Gastrocnemius medialis (tissue), 4 donors: ENCODE measurements at regions not wholly inside any gene's neighbourhood (a gene's known extent, or its start where the extent isn't known, plus 50 kb on each side); places are given as distances from the start of the nearest gene placed in this dataset.

Experiments
- POLR2A ChIP-seq, 2 donors: fragments of 450-650 bp; IDR thresholded peaks; one replicate each; pipeline ENCODE4 v1.6.1; 2017; ENCODE audit warnings: antibody characterized with exemption in 2 of 2, mild to moderate bottlenecking in 2 of 2, moderate library complexity in 2 of 2
- TF ChIP-seq, protein P1 (sequence below), 5 experiments: fragments of 450-650 bp in 3 of 5; fragments of 200-600 bp in 2 of 5; sonication (generic) in 2 of 5; IDR thresholded peaks in 4 of 5; conservative IDR thresholded peaks in 1 of 5; 1 replicate in 4 of 5; 2 replicates in 1 of 5; pipeline ENCODE4 v1.5.1; 2016 to 2019; ENCODE audit warnings: antibody characterized with exemption in 5 of 5, mild to moderate bottlenecking in 3 of 5, moderate library complexity in 3 of 5

DNA sequence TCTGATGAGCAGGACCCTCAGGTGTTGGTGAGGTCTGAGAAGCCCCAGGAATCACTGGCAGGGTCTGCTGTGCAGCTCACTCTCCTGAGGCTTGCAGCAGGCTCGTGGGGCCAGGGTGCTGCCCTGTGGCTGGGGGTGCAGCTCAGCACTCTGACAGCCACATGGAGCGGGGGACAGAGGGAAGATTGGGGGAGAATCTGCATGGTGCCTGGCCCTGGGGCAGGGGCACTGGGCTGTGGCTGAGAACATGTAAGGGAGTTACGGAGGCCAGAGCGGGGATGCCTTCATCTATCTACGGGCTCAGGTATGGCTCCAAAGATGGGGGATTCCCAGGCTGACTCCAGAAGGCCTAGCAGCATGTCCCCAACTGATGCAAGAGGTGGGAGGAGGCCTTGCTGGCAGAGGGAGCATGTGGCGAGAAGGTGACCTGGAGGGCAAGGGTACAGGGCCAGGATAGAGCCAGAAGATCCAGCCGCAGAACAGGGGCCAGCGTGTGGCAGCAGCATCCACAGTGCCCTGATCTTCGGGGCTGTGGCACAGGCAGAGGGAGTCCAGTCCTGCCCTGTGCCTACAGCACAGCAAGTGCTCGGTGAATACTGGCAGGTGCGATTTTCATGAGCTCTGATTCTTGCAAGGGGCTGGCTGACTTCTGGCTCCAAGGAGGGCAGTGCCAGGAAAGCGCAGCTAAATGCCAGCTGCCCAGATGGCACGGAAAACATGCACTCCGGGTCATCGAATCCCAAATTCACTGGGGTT is 184.7 kb downstream of the CTTN start:
- TF ChIP-seq, protein P1, sequence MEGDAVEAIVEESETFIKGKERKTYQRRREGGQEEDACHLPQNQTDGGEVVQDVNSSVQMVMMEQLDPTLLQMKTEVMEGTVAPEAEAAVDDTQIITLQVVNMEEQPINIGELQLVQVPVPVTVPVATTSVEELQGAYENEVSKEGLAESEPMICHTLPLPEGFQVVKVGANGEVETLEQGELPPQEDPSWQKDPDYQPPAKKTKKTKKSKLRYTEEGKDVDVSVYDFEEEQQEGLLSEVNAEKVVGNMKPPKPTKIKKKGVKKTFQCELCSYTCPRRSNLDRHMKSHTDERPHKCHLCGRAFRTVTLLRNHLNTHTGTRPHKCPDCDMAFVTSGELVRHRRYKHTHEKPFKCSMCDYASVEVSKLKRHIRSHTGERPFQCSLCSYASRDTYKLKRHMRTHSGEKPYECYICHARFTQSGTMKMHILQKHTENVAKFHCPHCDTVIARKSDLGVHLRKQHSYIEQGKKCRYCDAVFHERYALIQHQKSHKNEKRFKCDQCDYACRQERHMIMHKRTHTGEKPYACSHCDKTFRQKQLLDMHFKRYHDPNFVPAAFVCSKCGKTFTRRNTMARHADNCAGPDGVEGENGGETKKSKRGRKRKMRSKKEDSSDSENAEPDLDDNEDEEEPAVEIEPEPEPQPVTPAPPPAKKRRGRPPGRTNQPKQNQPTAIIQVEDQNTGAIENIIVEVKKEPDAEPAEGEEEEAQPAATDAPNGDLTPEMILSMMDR (IDR thresholded peaks at IDR 0.05 in 4 of 5, conservative IDR thresholded peaks at IDR 0.05 in 1 of 5): no peak
- no peak for TF ChIP-seq POLR2A (IDR thresholded peaks at IDR 0.05)
